GM23248 (cell line): ENCODE measurements at regions not wholly inside any gene's neighbourhood (a gene's known extent, or its start where the extent isn't known, plus 50 kb on each side); places are given as distances from the start of the nearest gene placed in this dataset.

ENCODE experiments used
- EZH2 ChIP-seq: fragments of 200-600 bp; sonication (generic); IDR thresholded peaks from 2 replicates; pipeline ENCODE4 v1.6.1; 2018; ENCODE audit warnings: antibody characterized with exemption, mild to moderate bottlenecking; ENCODE audit not compliant: insufficient read depth, poor library complexity, severe bottlenecking
- EZH2phosphoT487 ChIP-seq: fragments of 200-600 bp; sonication (generic); IDR thresholded peaks from 2 replicates; pipeline ENCODE4 v1.6.1; 2018; ENCODE audit warnings: antibody characterized with exemption, moderate library complexity, mild to moderate bottlenecking, low read depth; ENCODE audit not compliant: insufficient read depth

GRCh38 chr18:22844190-22844589 lies 88.9 kb upstream of the RBBP8 start:
- no peak for TF ChIP-seq EZH2
- TF ChIP-seq EZH2phosphoT487, result no peak
